GM12865 (cell line): ENCODE measurements at regions not wholly inside any gene's neighbourhood (a gene's known extent, or its start where the extent isn't known, plus 50 kb on each side); places are given as distances from the start of the nearest gene placed in this dataset.

Experiments
- DNase-seq: peaks from one replicate; pipeline ENCODE4 v3.0.0; 2010; ENCODE audit warnings: low read depth
- H3K4me3 ChIP-seq: 2 replicates; pipeline ENCODE4 v1.5.1; 2011; ENCODE audit warnings: mild to moderate bottlenecking, low read depth, low read length, control low read depth
- CTCF ChIP-seq: IDR thresholded peaks from 2 replicates; pipeline ENCODE4 v1.5.1; 2011; ENCODE audit warnings: low read length, control low read depth, low read depth, inconsistent platforms; ENCODE audit not compliant: insufficient read depth; ENCODE audit errors: missing control alignments

GRCh38 chr11:95335989-95336388, 105.0 kb upstream of the SESN3 start:
- TF ChIP-seq CTCF: no peak
- DNase-seq: no peak

GRCh38 chr11:95331161-95331560, 100.2 kb upstream of the SESN3 start:
- no peak for DNase-seq
- no peak overlapping the region for H3K4me3 ChIP-seq
- TF ChIP-seq CTCF: no peak

More at GRCh38 chr11:95335989-95336388, 105.0 kb upstream of the SESN3 start:
- no peak overlapping the region for H3K4me3 ChIP-seq

GRCh38 chr11:95330302-95330701, 99.3 kb upstream of the SESN3 start:
- no peak for DNase-seq
- no peak overlapping the region for H3K4me3 ChIP-seq
- no peak for TF ChIP-seq CTCF

GRCh38 chr11:95327273-95327948, 96.4 kb upstream of the SESN3 start:
- no peak for DNase-seq
- no peak overlapping the region for H3K4me3 ChIP-seq
- TF ChIP-seq CTCF: no peak

GRCh38 chr11:95325777-95326258, 94.8 kb upstream of the SESN3 start:
- no peak for DNase-seq
- no peak overlapping the region for H3K4me3 ChIP-seq
- no peak for TF ChIP-seq CTCF

- TF ChIP-seq CTCF: no peak
- H3K4me3 ChIP-seq: no peak overlapping the region
- DNase-seq: no peak
Observed at GRCh38 chr11:95324826-95325225, 93.8 kb upstream of the SESN3 start.

GRCh38 chr11:95322539-95322938, 91.5 kb upstream of the SESN3 start:
- no peak for TF ChIP-seq CTCF
- DNase-seq: no peak
- no peak overlapping the region for H3K4me3 ChIP-seq
